SK-N-SH (cell line): ENCODE measurements at regions not wholly inside any gene's neighbourhood (a gene's known extent, or its start where the extent isn't known, plus 50 kb on each side); places are given as distances from the start of the nearest gene placed in this dataset.

Source experiments
- CTCF ChIP-seq: fragments of 200-600 bp; sonication (generic); IDR thresholded peaks from 2 replicates; pipeline ENCODE4 v1.6.1; 2017; ENCODE audit warnings: antibody characterized with exemption, mild to moderate bottlenecking, moderate library complexity
- EP300 ChIP-seq, 2 experiments: IDR thresholded peaks; 2 replicates each; pipeline versions ENCODE4 v1.4.0 to v1.6.1; 2012; ENCODE audit warnings: borderline replicate concordance in 1 of 2, low read depth in 1 of 2, low read length in 1 of 2
- FOXM1 ChIP-seq: IDR thresholded peaks from 2 replicates; pipeline ENCODE4 v1.4.0; 2012; ENCODE audit warnings: low read depth, mild to moderate bottlenecking
- GABPA ChIP-seq: IDR thresholded peaks from 2 replicates; pipeline ENCODE4 v1.4.0; 2012; ENCODE audit warnings: low read depth, mild to moderate bottlenecking
- JUND ChIP-seq: IDR thresholded peaks from 2 replicates; pipeline ENCODE4 v1.4.0; 2012
- MAX ChIP-seq: IDR thresholded peaks from 2 replicates; pipeline ENCODE4 v1.4.0; 2012; ENCODE audit warnings: low read depth
- PBX3 ChIP-seq: IDR thresholded peaks from 2 replicates; pipeline ENCODE4; 2012
- POLR2AphosphoS5 ChIP-seq: IDR thresholded peaks from 2 replicates; pipeline ENCODE4 v1.6.1; 2012; ENCODE audit warnings: low read depth, low read length
- RAD21 ChIP-seq: IDR thresholded peaks from 2 replicates; pipeline ENCODE4 v1.6.1; 2012; ENCODE audit warnings: mild to moderate bottlenecking, low read length
- RFX5 ChIP-seq: IDR thresholded peaks from 2 replicates; pipeline ENCODE4 v1.6.1; 2012; ENCODE audit warnings: mild to moderate bottlenecking, improper control_type of control experiment, low read length
- RXRA ChIP-seq: IDR thresholded peaks from 2 replicates; pipeline ENCODE4 v1.4.0; 2012; ENCODE audit warnings: low read depth, mild to moderate bottlenecking, borderline replicate concordance
- USF2 ChIP-seq: fragments of 150-350 bp; IDR thresholded peaks from 2 replicates; pipeline ENCODE4 v1.6.1; 2017; ENCODE audit warnings: antibody characterized with exemption, low read length, low read depth, borderline replicate concordance

GRCh38 chr14:94907626-94908261 lies 137.8 kb upstream of the GSC start:
- TF ChIP-seq PBX3 (no peak), JUND (no peak), CTCF (no peak), POLR2AphosphoS5 (no peak), RAD21 (no peak), GABPA (no peak), USF2 (no peak), RFX5 (no peak), RXRA (no peak), MAX (no peak), EP300 (IDR thresholded peaks at IDR 0.05; ENCODE audit: borderline replicate concordance in 1 of 2, low read depth in 1 of 2, low read length in 1 of 2) (peak in 1 of 2 experiments; percentile 37; a peak in 1 of 4 replicates), FOXM1 (no peak)
